Activated T-helper 2 cell treated with anti-CD3 and anti-CD28 coated beads, Interferon-gamma antibody, Interleukin-2, Interleukin-4, amounts not matched to agents 10 μg/mL and 5 μg/mL and 100 μg/mL, durations not matched to agents 14 hours and 24 hours and 36 hours (primary cell): ENCODE measurements at regions not wholly inside any gene's neighbourhood (a gene's known extent, or its start where the extent isn't known, plus 50 kb on each side); places are given as distances from the start of the nearest gene placed in this dataset.
A peak's percentile ranks its signal among the peaks of the same experiment; 100 is the strongest.

Source experiments
- DNase-seq: peaks from one replicate; pipeline ENCODE4 v3.0.0; 2021; ENCODE audit warnings: low spot score
- H3K27ac Mint-ChIP-seq: one replicate; pipeline ENCODE4 v1.8.0; 2021; ENCODE audit warnings: mixed read lengths
- H3K27me3 Mint-ChIP-seq: one replicate; pipeline ENCODE4 v1.8.0; 2021; ENCODE audit warnings: low read depth, mixed read lengths
- H3K36me3 Mint-ChIP-seq: one replicate; pipeline ENCODE4 v1.8.0; 2021; ENCODE audit warnings: low read depth, mixed read lengths
- H3K4me1 Mint-ChIP-seq: one replicate; pipeline ENCODE4 v1.8.0; 2021; ENCODE audit warnings: low read depth, mixed read lengths
- H3K4me3 Mint-ChIP-seq: one replicate; pipeline ENCODE4 v1.8.0; 2021; ENCODE audit warnings: low read depth, mild to moderate bottlenecking, moderate library complexity, mixed read lengths
- H3K9me3 Mint-ChIP-seq: one replicate; pipeline ENCODE4 v1.8.0; 2021; ENCODE audit warnings: mixed read lengths
- intact Hi-C: fragments of 100-400 bp; cut with micrococcal nuclease; formaldehyde crosslinking; loops from one replicate; pipeline ENCODE4 v1.15.1; 2023

GRCh38 chr13:31427151-31428100, 227.7 kb downstream of the B3GLCT start:
- H3K36me3 Mint-ChIP-seq = no peaks in the 10 kb centered on the region
- H3K27me3 Mint-ChIP-seq = peaks cover 2% of the 10 kb centered on the region

GRCh38 chr13:31431722-31432137, 232.0 kb downstream of the B3GLCT start:
- Mint-ChIP-seq H3K27me3 (peaks cover 1% of the 10 kb centered on the region), H3K9me3 (no peaks in the 10 kb centered on the region), H3K4me3 (no peak overlapping the region), H3K36me3 (no peaks in the 10 kb centered on the region), H3K4me1 (no peaks in the 10 kb centered on the region), H3K27ac (no peak overlapping the region)
- intact Hi-C loops = loop anchor here (1.0 kb wide), 1 partner anchor 311 kb away; no protein-coding TSS in a partner anchor
- DNase-seq = peak; percentile 15

More at GRCh38 chr13:31427151-31428100, 227.7 kb downstream of the B3GLCT start:
- Mint-ChIP-seq H3K4me3 (no peak overlapping the region), H3K9me3 (no peaks in the 10 kb centered on the region), H3K4me1 (no peaks in the 10 kb centered on the region), H3K27ac (no peak overlapping the region)
- intact Hi-C loops = loop anchor here (10.0 kb wide), 1 partner anchor 223 kb away; no protein-coding TSS in a partner anchor
- DNase-seq = no peak

- no peaks in the 10 kb centered on the region for H3K4me1 Mint-ChIP-seq
- peaks cover 6% of the 10 kb centered on the region for H3K27me3 Mint-ChIP-seq
- intact Hi-C loops = no loop called here
- no peak overlapping the region for H3K4me3 Mint-ChIP-seq
- H3K36me3 Mint-ChIP-seq = no peaks in the 10 kb centered on the region
- no peak for DNase-seq
- no peaks in the 10 kb centered on the region for H3K9me3 Mint-ChIP-seq
- no peak overlapping the region for H3K27ac Mint-ChIP-seq
Measured at GRCh38 chr13:31433207-31433606, 233.4 kb downstream of the B3GLCT start.

- H3K36me3 Mint-ChIP-seq = no peaks in the 10 kb centered on the region
- intact Hi-C loops = no loop called here
- H3K27ac Mint-ChIP-seq = no peak overlapping the region
- H3K27me3 Mint-ChIP-seq = peaks cover 6% of the 10 kb centered on the region
- no peak for DNase-seq
- H3K4me1 Mint-ChIP-seq = no peaks in the 10 kb centered on the region
- no peaks in the 10 kb centered on the region for H3K9me3 Mint-ChIP-seq
- no peak overlapping the region for H3K4me3 Mint-ChIP-seq
Measured at GRCh38 chr13:31433746-31434145, 234.0 kb downstream of the B3GLCT start.

- no peaks in the 10 kb centered on the region for H3K9me3 Mint-ChIP-seq
- H3K27me3 Mint-ChIP-seq = peaks cover 6% of the 10 kb centered on the region
- no peak overlapping the region for H3K4me3 Mint-ChIP-seq
- H3K27ac Mint-ChIP-seq = no peak overlapping the region
- no peaks in the 10 kb centered on the region for H3K4me1 Mint-ChIP-seq
- intact Hi-C loops = no loop called here
- H3K36me3 Mint-ChIP-seq = no peaks in the 10 kb centered on the region
- no peak for DNase-seq
Measured at GRCh38 chr13:31434613-31435012, 234.8 kb downstream of the B3GLCT start.

GRCh38 chr13:31435536-31435935, 235.8 kb downstream of the B3GLCT start:
- no peaks in the 10 kb centered on the region for H3K9me3 Mint-ChIP-seq
- H3K27ac Mint-ChIP-seq = no peak overlapping the region
- no peak overlapping the region for H3K4me3 Mint-ChIP-seq
- no peak for DNase-seq
- intact Hi-C loops = no loop called here
- peaks cover 7% of the 10 kb centered on the region for H3K27me3 Mint-ChIP-seq
- H3K4me1 Mint-ChIP-seq = no peaks in the 10 kb centered on the region
- no peaks in the 10 kb centered on the region for H3K36me3 Mint-ChIP-seq

- H3K4me1 Mint-ChIP-seq = no peaks in the 10 kb centered on the region
- intact Hi-C loops = no loop called here
- no peak overlapping the region for H3K4me3 Mint-ChIP-seq
- H3K27me3 Mint-ChIP-seq = peaks cover 7% of the 10 kb centered on the region
- H3K36me3 Mint-ChIP-seq = no peaks in the 10 kb centered on the region
- no peak overlapping the region for H3K27ac Mint-ChIP-seq
- H3K9me3 Mint-ChIP-seq = no peaks in the 10 kb centered on the region
- DNase-seq = no peak
Measured at GRCh38 chr13:31436478-31436877, 236.7 kb downstream of the B3GLCT start.

- Mint-ChIP-seq H3K27ac (no peak overlapping the region), H3K36me3 (no peaks in the 10 kb centered on the region), H3K4me3 (no peak overlapping the region), H3K27me3 (peaks cover 7% of the 10 kb centered on the region), H3K4me1 (no peaks in the 10 kb centered on the region), H3K9me3 (no peaks in the 10 kb centered on the region)
- intact Hi-C loops = no loop called here
- DNase-seq = no peak
Measured at GRCh38 chr13:31437975-31438374, 238.2 kb downstream of the B3GLCT start.

- DNase-seq = no peak
- no peaks in the 10 kb centered on the region for H3K36me3 Mint-ChIP-seq
- H3K9me3 Mint-ChIP-seq = no peaks in the 10 kb centered on the region
- intact Hi-C loops = no loop called here
- peaks cover 7% of the 10 kb centered on the region for H3K27me3 Mint-ChIP-seq
- H3K4me1 Mint-ChIP-seq = no peaks in the 10 kb centered on the region
- no peak overlapping the region for H3K27ac Mint-ChIP-seq
- H3K4me3 Mint-ChIP-seq = no peak overlapping the region
Measured at GRCh38 chr13:31440132-31440531, 240.4 kb downstream of the B3GLCT start.

- Mint-ChIP-seq H3K4me3 (no peak overlapping the region), H3K36me3 (no peaks in the 10 kb centered on the region)
Measured at GRCh38 chr13:31441800-31442510, 242.2 kb downstream of the B3GLCT start.

GRCh38 chr13:31442571-31442970, 242.8 kb downstream of the B3GLCT start:
- DNase-seq = no peak
- intact Hi-C loops = no loop called here
- Mint-ChIP-seq H3K4me1 (no peaks in the 10 kb centered on the region), H3K9me3 (no peaks in the 10 kb centered on the region), H3K27ac (no peak overlapping the region), H3K27me3 (peaks cover 2% of the 10 kb centered on the region), H3K4me3 (no peak overlapping the region), H3K36me3 (no peaks in the 10 kb centered on the region)

More at GRCh38 chr13:31441800-31442510, 242.2 kb downstream of the B3GLCT start:
- Mint-ChIP-seq H3K27ac (no peak overlapping the region), H3K9me3 (no peaks in the 10 kb centered on the region), H3K4me1 (no peaks in the 10 kb centered on the region), H3K27me3 (peaks cover 6% of the 10 kb centered on the region)
- DNase-seq = no peak
- intact Hi-C loops = no loop called here

- no peaks in the 10 kb centered on the region for H3K4me1 Mint-ChIP-seq
- no peak for DNase-seq
- peaks cover 2% of the 10 kb centered on the region for H3K27me3 Mint-ChIP-seq
- H3K27ac Mint-ChIP-seq = no peak overlapping the region
- no peak overlapping the region for H3K4me3 Mint-ChIP-seq
- H3K9me3 Mint-ChIP-seq = no peaks in the 10 kb centered on the region
- intact Hi-C loops = no loop called here
- H3K36me3 Mint-ChIP-seq = no peaks in the 10 kb centered on the region
Measured at GRCh38 chr13:31444266-31444856, 244.6 kb downstream of the B3GLCT start.
